RWPE2 (cell line): ENCODE measurements at regions not wholly inside any gene's neighbourhood (a gene's known extent, or its start where the extent isn't known, plus 50 kb on each side); places are given as distances from the start of the nearest gene placed in this dataset.
"Not testable (repeated sequence)": the region's sequence is repeated elsewhere in the genome, so short reads cannot be mapped to it uniquely, and the experiment has no call there.

Source experiments
- ATAC-seq: fragments of 200-7000 bp; cut with Tn5 transposase; 3 replicates; pipeline ENCODE4 v1.9.1; 2021; ENCODE audit warnings: low read depth
- DNase-seq: peaks from one replicate; pipeline ENCODE4 v3.0.0-alpha.2; 2020; ENCODE audit warnings: low spot score
- H3K27ac ChIP-seq: fragments of 450-650 bp; 2 replicates; pipeline ENCODE4 v1.5.1; 2017; ENCODE audit warnings: mild to moderate bottlenecking; ENCODE audit not compliant: poor library complexity, severe bottlenecking
- H3K27me3 ChIP-seq: fragments of 250-450 bp; sonication (Bioruptor Pico); 2 replicates; pipeline ENCODE4 v1.5.1; 2021; ENCODE audit warnings: mild to moderate bottlenecking, moderate library complexity; ENCODE audit not compliant: insufficient read depth, poor library complexity, severe bottlenecking
- H3K36me3 ChIP-seq: fragments of 250-450 bp; sonication (Bioruptor Pico); 2 replicates; pipeline ENCODE4 v1.5.1; 2020; ENCODE audit warnings: low read depth, mild to moderate bottlenecking, moderate library complexity
- H3K4me1 ChIP-seq: fragments of 250-450 bp; sonication (Bioruptor Pico); 2 replicates; pipeline ENCODE4 v1.5.1; 2021; ENCODE audit warnings: mild to moderate bottlenecking, moderate library complexity; ENCODE audit not compliant: insufficient read depth, poor library complexity, severe bottlenecking
- H3K4me3 ChIP-seq: fragments of 250-450 bp; sonication (Bioruptor Pico); 2 replicates; pipeline ENCODE4 v1.5.1; 2021; ENCODE audit warnings: mild to moderate bottlenecking, moderate library complexity; ENCODE audit not compliant: severe bottlenecking
- H3K9me3 ChIP-seq: fragments of 250-450 bp; sonication (Bioruptor Pico); 2 replicates; pipeline ENCODE4 v1.5.1; 2021; ENCODE audit warnings: mild to moderate bottlenecking, moderate library complexity; ENCODE audit not compliant: severe bottlenecking
- CTCF ChIP-seq: fragments of 450-650 bp; IDR thresholded peaks from one replicate; pipeline ENCODE4 v1.5.1; 2017; ENCODE audit warnings: mild to moderate bottlenecking, moderate library complexity; ENCODE audit not compliant: poor library complexity, severe bottlenecking

- Histone ChIP-seq H3K4me3 (no peak overlapping the region), H3K36me3 (no peaks in the 10 kb centered on the region), H3K9me3 (no peaks in the 10 kb centered on the region), H3K27me3 (no peaks in the 10 kb centered on the region), H3K27ac (no peak overlapping the region), H3K4me1 (no peaks in the 10 kb centered on the region)
- no peak for ATAC-seq
- no peak for DNase-seq
- no peak for TF ChIP-seq CTCF
Observed at GRCh38 chr5:109560554-109560953, 129.2 kb upstream of the MAN2A1 start.

- H3K4me1 ChIP-seq: no peaks in the 10 kb centered on the region
- no peak overlapping the region for H3K4me3 ChIP-seq
- ATAC-seq: no peak
- no peak for TF ChIP-seq CTCF
- DNase-seq: no peak
- no peaks in the 10 kb centered on the region for H3K9me3 ChIP-seq
- no peak overlapping the region for H3K27ac ChIP-seq
- no peaks in the 10 kb centered on the region for H3K36me3 ChIP-seq
- H3K27me3 ChIP-seq: no peaks in the 10 kb centered on the region
Observed at GRCh38 chr5:109558952-109559351, 130.8 kb upstream of the MAN2A1 start.

- H3K4me3 ChIP-seq: no peak overlapping the region
- H3K9me3 ChIP-seq: no peaks in the 10 kb centered on the region
Observed at GRCh38 chr5:109558364-109558763, 131.4 kb upstream of the MAN2A1 start.

GRCh38 chr5:109553846-109554245, 135.9 kb upstream of the MAN2A1 start:
- no peak for TF ChIP-seq CTCF
- no peak for DNase-seq
- ATAC-seq: peak; percentile 64; the same call in 2 of the 3 replicates
- Histone ChIP-seq H3K36me3 (no peaks in the 10 kb centered on the region), H3K9me3 (peaks cover 2% of the 10 kb centered on the region), H3K4me1 (no peaks in the 10 kb centered on the region), H3K27ac (no peak overlapping the region), H3K4me3 (no peak overlapping the region), H3K27me3 (no peaks in the 10 kb centered on the region)

More at GRCh38 chr5:109558364-109558763, 131.4 kb upstream of the MAN2A1 start:
- H3K27me3 ChIP-seq: no peaks in the 10 kb centered on the region
- H3K36me3 ChIP-seq: no peaks in the 10 kb centered on the region
- H3K27ac ChIP-seq: no peak overlapping the region
- ATAC-seq (no peak; the same call in 2 of the 3 replicates), DNase-seq (no peak)
- H3K4me1 ChIP-seq: no peaks in the 10 kb centered on the region
- TF ChIP-seq CTCF: no peak

GRCh38 chr5:109551234-109551633, 138.5 kb upstream of the MAN2A1 start:
- H3K4me1 ChIP-seq, H3K9me3 ChIP-seq, DNase-seq, H3K27me3 ChIP-seq, H3K36me3 ChIP-seq, H3K4me3 ChIP-seq, H3K27ac ChIP-seq, ATAC-seq: not testable (repeated sequence)
